GM18502 (cell line): ENCODE measurements at regions not wholly inside any gene's neighbourhood (a gene's known extent, or its start where the extent isn't known, plus 50 kb on each side); places are given as distances from the start of the nearest gene placed in this dataset.

Experiments used
- ATAC-seq: cut with Tn5 transposase; IDR thresholded peaks from one replicate; pipeline ENCODE4 v1.9.1; 2021; ENCODE audit warnings: mild to moderate bottlenecking; ENCODE audit not compliant: unreplicated experiment, poor library complexity

DNA sequence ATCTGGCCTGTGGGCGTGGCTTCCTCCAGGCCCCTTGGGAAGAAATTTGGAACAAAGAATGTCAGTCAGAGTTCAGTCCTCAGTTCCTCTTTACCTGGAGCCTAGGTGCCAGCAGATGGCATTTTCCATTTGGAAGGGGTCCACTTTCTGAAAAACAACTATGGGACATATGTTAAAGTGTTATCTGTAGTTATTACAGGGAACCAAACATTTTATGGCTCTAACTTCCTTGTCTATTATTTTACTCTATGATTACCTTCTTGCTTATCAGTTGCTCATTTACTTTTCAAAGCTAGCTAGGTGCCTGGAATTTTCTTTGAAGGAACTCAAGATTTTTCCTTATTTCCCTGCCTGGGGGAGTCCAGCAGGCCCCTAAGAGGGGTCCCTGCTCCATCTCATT lies 159.8 kb upstream of the PUDP start:
- no peak for ATAC-seq

DNA sequence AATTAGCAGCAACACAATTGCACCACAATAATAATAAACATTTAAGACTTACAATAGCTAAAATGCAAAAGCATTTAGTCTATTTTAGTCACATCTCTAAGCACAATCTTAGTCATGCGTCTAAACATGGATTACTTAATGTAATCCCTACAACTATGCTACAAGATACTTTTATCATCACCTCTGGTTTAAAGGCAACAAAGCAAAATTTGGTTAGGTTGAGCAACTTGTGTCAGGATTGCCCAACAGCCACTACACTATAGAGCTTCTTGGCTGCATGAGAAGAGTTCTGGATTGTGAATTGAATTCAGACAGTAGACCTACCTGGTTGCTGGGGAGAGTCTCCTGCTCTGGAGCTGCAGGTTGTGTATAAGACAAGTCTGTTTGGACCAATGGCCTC lies 146.5 kb upstream of the PUDP start:
- no peak for ATAC-seq

DNA sequence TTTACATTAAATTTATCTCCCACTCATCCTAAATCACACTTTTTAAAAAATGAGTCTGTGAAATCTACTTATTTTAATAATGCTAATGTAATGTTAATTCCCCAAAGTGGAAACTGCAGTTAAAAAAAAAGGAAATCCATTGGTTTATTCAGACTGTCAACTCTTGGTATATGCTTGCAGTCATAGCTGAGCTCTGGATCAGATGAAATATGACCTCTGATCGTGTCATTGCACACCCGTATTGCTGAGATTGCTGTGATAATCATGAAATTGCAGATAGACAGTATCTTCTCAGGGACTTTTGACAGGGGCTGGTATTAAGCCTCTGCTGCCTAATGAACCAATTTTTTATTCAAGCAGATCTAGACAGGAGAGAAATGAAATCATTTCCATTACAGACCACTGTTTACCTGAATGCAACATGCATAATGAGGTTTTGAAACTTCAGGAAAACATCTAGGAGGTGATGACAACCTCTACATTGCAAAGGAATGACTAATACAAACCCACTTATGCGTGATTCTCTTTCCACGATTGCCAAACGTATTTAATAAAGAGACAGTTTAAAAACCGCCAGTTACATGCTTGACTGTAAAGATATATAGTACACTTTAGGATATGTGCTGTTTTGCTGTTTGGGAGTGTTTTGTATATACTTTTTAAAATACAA lies 138.3 kb upstream of the PUDP start:
- ATAC-seq, result no peak

DNA sequence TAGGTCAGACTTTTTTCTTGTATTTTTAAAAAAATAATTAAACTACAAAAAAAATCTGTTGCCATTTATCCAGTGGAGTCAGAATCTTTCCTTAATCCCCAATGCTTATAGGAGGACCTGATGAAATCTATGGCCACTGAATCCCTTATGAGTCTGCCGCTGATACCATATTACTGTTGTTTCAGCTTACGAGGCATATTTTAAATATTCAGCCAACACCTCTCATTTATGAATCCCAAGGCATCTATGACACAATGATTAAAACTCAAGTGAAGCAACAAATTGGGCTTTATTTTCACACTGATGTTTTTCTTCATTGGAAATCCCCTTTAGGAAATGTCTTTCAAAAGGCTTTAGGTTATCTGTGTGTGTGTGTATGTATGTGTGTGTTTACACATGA lies 137.8 kb upstream of the PUDP start:
- no peak for ATAC-seq

DNA sequence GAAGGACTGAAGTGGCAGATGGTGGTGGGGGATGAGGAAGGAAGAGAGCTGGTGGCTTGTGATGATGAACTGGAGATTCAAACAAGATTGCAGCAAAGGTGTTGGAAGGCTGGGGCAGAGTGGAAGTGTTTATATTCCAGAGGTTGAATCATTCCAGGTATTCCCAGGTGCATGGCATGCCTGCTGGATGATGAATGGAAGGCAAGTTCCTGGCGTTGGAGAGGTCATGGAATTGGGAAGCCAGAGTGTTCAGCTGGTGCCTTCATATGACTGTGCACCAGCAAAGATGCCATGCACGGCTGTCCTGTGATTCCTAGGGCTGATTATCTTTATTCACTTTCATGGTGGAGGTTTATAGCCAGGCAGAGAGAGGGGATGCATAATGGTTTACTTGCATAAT lies 135.8 kb upstream of the PUDP start:
- ATAC-seq, result no peak

DNA sequence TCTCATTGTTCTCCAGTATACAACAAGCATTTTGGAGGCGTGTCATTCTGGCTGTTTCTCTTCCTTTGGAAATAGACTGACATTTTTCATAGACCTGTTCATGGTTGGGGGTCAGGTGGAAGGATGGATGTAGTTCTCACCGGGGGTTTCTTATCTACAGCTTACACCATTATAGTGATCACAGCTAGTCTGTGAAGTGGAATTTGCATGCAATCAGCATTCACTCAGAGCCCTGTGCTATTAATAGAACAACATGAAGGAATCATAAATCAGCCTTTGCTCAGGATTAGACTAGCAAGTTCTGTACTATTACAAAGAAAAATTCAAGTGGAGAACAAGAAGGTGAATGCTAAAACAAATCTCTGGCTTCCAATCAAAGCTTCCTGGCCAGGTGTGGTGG lies 132.6 kb upstream of the PUDP start:
- no peak for ATAC-seq

DNA sequence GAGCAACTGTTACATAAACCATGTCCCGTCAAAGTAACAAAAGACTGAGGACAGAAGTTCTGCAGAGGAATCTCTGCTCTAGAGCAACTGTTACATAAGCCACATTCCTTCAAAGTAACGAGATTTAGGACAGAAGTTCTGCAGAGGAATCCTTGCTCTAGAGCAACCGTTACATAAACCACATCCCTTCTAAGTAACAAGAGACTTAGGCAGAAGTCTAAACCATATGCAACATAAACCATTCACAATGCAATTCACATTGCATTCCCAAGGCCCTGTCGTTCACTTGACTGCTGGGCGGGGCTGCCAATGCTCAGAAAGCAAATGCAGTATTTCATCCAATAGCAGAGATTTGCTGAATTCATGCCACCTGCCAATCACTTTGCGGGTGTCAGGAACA lies 124.4 kb upstream of the PUDP start:
- no peak for ATAC-seq

DNA sequence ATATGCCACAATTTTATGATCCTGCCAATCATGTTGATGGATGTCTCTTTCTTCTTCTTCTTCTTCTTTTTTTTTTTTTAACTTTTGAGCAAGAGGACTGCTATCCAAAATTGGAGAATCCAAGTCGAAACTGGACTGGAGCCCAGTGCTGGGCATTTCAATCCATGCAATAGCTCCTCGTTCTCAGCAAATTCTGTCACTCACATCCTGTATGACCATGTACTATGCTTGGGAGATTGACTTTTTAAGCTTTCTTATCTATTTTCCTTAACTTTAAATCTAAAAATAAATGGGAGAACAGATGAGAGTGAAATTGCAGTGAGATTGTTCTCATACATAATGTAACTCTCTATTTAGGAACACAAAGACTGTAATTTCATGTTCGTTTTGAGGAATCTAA lies 123.0 kb upstream of the PUDP start:
- no peak for ATAC-seq

DNA sequence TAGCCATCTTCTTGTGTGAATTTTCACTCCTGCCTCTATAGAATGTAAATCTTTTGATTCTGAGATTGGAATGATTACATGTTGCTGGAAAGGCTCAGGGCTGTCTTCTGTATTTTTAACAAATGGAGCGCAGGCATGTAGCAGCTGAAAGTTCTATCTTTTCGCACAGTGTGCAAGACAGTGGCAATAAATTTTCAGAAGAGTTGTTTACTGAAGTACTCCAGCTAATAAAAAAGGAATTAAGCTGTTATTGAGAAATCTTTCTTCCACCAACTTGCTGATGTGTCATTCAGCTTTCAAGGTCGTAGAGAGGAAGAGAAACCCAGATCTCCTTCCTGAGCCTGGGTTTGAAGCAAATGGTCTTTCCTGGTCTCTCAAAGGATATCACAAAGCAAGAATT lies 122.0 kb upstream of the PUDP start:
- no peak for ATAC-seq

DNA sequence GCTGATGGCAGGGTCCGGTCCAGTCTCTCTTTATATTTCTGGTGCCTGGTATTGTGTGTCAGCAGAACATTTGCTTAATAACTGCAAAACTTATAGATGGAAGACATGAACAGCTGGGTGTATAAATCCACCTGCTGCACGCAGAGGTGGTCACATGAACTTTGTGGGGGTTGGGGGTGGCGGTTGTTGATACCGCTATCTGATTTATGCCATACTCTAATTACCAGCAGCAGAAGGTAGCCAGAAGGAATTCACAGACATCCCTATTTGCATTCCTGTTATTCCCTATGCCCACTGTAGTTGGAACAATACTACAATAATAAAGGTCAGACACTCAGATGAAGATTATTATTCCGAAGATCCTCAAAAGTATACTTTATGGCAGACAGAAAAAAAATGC lies 121.6 kb upstream of the PUDP start:
- no peak for ATAC-seq

DNA sequence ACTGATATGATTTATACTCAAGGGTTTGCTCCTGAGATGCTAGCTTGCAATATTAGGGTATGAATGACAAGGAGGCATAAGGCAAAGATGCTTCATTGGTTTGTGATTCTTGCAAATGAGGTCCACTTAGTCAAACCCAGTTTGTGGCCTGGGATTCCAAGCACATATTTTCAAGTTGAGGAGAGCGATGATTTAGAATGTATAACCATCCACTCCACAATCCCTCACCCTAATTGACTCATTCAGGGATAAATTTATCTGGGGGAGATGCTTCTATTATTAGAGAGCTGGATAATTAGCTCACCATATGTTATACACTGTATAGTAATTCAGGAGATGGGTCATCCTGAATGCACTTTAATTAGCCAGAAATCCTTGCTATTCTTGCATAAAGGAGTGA lies 118.3 kb upstream of the PUDP start:
- ATAC-seq, result no peak

DNA sequence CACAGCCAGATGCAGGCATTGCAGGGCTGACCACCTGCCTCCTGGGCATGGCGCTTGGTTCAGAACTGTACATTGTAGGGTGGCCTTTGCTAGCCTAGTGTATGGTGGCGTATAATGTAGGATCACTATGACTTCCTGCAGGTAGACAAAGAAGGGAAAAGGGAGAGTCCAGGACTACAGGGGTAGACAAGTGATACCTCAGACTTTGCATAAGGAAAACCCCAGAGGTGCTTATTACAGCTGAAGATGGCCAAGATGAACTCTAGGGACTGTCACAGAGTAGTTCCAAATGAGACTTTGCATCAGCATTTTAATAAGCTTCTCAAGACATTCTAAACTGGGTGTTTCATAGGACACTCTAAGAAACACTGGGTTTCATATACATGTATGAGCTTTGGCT lies 116.4 kb upstream of the PUDP start:
- peak; percentile 57 for ATAC-seq

DNA sequence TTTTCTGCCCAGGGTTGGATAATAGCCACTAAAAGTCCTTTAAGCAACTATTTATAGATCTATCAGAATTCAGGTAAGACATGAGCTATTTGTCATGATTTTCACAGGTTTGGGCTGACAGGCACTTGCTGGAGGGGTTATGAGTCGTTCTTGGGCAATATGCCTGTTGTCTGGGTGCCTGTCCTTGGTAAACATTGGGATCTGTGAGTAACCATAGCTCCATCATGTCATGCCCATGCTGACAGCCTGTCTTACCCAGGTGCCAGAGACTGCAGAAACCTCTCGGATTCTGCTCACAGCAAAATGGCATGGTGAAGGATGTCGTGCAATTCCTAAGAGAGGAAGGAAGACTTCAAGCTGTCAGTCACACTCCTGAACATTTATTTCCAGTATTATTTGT lies 116.0 kb upstream of the PUDP start:
- ATAC-seq, result no peak

DNA sequence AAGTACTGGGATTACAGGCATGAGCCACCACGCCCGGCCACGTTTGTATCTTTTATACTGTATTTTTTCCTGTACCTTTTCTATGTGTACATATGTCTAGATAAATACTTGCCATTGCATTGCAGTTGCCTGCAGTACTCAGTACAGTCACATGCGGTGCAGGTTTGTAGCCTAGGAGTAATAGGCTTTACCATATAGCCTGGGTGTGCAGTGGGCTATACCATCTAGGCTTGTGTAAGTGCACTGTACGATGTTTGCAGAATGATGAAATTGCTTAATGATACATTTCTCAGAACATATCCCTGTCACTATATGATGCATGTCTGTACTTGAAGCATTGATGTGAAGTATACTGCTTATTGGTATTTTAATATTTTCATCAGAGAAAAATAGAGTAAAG lies 115.4 kb upstream of the PUDP start:
- no peak for ATAC-seq

DNA sequence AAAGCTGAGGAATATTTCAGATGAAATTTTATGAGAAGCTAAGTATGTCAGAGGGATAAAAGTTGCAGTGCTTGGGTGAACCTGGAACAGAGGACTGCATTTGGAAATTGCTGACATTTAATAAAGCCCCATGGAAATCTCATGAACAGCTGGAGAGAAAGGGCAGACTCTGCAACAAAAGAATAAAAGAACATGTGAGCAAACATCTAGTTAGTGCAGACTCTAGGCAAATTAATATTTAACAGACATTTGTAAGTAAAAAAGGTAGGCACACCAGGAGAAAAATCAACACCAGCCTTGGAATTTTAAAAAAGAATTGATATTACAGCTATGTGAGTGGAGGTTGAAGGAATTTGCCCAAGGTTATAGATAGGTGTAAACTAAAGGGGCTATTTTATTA lies 114.6 kb upstream of the PUDP start:
- ATAC-seq, result no peak

DNA sequence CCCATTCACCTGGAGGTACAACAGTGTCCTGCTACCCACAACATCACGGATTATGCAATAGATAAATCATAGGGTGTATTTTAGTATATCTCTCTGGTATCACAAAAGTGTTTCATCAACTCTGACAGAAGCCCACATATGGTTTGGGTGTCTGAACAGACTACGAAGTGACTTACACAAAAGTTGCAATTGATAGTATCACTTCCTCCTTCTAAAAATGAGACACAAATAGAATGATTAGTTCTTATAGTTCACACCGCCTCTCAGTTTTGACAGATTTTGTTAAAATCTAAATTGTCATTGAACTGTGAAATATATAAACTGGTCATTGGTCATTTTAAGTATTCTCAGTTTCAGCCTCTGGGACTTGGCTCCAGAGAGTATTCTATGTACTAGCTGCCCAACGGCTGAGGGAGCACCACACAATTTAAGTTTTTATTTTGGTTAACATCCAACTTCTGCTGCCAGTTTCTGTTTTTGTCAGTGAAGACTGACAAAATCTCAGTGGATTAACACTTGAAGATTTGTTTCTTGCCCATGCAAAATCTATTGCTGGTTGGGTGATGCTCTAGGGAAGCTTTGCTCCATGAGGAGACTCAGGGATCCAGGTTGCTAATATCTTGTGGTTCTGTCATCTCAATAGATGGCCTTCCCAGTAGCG lies 113.8 kb upstream of the PUDP start:
- peak; percentile 94 for ATAC-seq

DNA sequence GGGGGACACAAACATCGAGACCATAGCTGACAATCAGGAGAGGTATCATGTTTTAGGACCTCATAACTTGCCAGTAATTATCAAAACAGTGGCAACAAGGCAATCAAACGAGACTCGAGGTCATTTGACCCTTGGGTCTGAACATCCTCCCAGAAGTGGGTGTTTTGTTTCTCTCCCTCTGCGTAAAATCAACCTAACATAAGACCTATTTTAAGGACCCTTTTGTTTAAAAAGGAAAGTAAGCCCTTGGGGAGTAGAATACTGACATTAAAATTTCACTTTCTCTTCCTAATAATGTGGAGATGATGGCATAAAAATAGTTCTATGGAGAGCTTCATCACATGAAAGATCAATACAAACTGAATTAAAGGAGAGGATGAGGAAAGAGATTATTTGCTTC lies 106.2 kb upstream of the PUDP start:
- ATAC-seq, result no peak

DNA sequence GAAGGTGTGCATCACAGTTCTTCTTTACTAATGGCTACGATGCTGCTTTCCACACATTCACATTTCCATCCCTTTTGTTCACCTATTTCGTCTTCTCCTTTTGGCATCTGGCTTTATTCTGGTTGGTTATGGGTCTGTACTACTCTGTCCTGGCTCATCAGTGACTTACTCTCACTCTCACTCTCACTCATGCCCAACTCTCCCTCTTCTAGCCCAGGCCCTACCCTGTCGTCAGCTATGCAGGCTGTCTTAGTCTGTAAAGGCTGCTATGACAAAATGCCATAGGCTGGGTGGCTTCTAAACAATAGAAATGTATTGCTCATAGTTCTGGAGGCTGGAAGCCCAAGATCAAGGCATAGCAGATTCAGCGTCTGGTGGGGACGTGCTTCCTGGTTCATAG lies 105.6 kb upstream of the PUDP start:
- no peak for ATAC-seq

DNA sequence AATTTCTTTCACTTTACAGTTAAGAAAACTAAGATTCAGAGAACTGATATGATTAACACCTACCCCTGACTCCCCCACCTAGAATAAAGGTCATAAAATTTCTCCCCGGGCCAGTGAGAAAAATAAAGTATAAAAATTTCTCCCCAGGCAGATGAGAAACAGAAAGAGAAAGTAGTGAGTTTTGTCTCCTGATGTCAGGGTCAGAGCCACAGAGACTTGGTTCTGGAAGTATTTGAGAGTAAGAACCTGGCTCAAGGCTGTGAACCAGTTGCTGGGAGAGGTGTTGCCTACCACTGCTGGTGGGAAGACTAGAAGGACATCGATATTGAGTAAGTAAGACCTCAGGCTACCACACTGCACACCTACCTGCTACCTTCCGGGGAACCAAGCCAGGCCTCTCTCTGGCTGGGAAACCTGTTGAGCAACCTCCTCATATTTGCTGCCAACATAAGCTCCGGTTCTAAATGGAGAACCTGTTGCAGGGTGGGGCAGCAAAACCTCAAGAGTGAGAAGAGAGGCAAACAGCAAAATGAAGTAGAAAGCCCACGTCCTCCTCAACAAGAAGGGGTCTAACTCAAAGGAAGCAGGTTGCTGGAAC lies 104.2 kb upstream of the PUDP start:
- ATAC-seq, result peak; percentile 61

DNA sequence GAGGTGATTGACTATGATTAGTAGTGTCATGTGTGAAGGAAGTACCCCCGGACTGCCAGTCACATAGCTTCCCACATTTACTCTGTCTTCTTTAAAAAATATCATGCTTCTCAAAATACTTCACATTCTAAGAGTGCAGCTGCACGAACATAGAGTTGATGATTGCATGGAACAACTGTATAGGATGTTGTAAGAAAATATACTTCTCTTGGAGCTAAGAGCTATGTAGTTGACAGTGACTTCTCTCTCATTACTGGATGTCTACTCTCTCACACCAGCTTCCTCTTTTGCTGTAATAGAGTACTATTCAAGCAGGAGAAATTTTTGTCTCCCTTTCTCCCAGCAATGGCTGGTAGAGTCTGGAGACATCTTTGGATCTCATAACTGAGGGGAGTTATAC lies 99.4 kb upstream of the PUDP start:
- ATAC-seq, result no peak

DNA sequence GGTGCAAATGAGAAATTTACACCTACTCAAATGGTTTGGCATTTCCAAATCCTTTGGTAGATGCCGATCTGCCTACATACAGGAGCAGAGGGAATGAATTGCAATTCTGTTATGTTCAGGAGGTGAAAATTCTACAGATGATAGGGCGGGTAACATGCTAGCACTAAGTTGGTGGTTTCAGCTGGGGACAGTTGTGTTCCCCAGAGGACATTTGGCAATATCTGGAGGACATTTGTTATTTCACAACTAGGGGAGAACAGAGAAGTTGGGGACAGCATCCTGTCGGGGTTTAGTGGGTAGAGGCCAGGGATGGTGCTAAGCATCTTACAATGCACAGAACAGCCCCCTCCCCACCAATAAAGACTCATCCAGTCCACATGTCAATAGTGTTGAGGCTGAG lies 96.5 kb upstream of the PUDP start:
- no peak for ATAC-seq

DNA sequence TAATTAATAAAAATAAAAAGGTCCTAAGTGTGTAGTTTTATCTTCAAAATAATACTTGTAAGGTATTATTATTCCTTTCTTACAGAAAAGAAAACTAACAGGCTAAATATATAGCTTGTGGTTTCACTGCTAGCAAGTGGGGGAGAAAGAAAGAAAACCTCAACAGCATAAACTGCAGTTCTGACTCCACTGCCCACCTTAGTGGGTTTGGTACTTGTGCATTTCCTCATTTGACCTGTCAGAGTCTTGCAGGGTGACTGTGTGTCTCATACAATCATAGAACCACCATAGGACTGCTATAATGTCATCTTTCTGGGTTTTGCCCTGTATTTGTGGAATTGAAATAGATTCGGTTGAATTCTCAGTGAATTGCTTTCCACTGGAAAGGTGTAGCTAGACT lies 94.7 kb upstream of the PUDP start:
- peak; percentile 99 for ATAC-seq
